RWPE1 (cell line): ENCODE measurements at regions not wholly inside any gene's neighbourhood (a gene's known extent, or its start where the extent isn't known, plus 50 kb on each side); places are given as distances from the start of the nearest gene placed in this dataset.
"Not testable (repeated sequence)": the region's sequence is repeated elsewhere in the genome, so short reads cannot be mapped to it uniquely, and the experiment has no call there.

Experiments used
- CTCF ChIA-PET: fragments of 350-600 bp; sonication (Branson Sonifier 250); formaldehyde crosslinking; extraction: SDS; loops from one replicate; lab custom pipeline; 2021; lab: Yijun Ruan, JAX
- POLR2A ChIA-PET: fragments of 400-600 bp; formaldehyde crosslinking; extraction: SDS; loops from one replicate; lab custom pipeline; 2020; ENCODE audit warnings: antibody characterized with exemption; ENCODE audit not compliant: low non-redundant PET; lab: Yijun Ruan, JAX
- DNase-seq: peaks from one replicate; pipeline ENCODE4 v3.0.0; 2012; ENCODE audit warnings: low spot score
- H3K27ac ChIP-seq: fragments of 450-650 bp; 2 replicates; pipeline ENCODE4 v1.5.1; 2017
- TF ChIP-seq, protein P1 (sequence below): fragments of 450-650 bp; conservative IDR thresholded peaks from 2 replicates; pipeline ENCODE4 v1.5.1; 2017; ENCODE audit warnings: low read depth, mild to moderate bottlenecking

DNA sequence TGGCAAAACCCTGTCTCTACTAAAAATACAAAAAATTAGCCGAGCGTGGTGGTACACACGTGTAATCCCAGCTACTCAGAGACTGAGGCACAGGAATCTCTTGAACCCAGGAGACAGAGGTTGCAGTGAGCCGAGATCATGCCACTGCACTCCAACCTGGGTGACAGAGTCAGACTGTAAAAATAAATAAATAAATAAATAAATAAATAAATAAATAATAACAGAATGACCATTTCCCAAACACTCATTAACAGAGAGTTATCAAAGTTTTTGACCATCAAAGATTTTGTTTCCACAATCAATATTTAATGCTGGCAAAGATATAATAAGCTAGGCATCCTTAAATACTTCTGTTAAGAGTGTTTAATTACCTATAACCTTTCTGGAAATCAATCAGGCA lies 299.4 kb downstream of the KCTD12 start:
- ChIA-PET POLR2A (no interaction called here), CTCF (no interaction called here)
- H3K27ac ChIP-seq: no peak overlapping the region
- TF ChIP-seq, protein P1, sequence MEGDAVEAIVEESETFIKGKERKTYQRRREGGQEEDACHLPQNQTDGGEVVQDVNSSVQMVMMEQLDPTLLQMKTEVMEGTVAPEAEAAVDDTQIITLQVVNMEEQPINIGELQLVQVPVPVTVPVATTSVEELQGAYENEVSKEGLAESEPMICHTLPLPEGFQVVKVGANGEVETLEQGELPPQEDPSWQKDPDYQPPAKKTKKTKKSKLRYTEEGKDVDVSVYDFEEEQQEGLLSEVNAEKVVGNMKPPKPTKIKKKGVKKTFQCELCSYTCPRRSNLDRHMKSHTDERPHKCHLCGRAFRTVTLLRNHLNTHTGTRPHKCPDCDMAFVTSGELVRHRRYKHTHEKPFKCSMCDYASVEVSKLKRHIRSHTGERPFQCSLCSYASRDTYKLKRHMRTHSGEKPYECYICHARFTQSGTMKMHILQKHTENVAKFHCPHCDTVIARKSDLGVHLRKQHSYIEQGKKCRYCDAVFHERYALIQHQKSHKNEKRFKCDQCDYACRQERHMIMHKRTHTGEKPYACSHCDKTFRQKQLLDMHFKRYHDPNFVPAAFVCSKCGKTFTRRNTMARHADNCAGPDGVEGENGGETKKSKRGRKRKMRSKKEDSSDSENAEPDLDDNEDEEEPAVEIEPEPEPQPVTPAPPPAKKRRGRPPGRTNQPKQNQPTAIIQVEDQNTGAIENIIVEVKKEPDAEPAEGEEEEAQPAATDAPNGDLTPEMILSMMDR: no peak
- DNase-seq: no peak

DNA sequence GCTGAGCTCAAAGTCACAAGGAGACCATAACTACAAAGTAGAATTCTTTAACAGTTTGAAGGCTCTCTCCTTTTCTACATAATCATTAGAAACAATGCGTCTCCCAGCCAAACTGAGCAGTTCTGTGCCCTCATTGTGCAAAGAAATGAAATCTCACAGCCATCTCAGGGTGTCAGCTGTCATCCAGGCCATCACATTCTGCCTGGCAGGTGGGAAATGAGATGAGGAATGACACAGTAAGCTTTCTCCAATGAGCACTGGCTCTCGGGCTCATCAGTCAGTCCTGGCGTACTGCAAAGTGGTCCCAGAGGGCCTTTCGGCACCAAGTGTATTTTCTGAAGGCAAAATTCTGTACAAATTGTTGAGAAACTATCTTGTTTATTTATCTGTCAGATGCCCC lies 306.5 kb downstream of the KCTD12 start:
- TF ChIP-seq, protein P1: no peak
- no peak for DNase-seq
- POLR2A ChIA-PET: no interaction called here
- CTCF ChIA-PET: no interaction called here
- H3K27ac ChIP-seq: no peak overlapping the region

DNA sequence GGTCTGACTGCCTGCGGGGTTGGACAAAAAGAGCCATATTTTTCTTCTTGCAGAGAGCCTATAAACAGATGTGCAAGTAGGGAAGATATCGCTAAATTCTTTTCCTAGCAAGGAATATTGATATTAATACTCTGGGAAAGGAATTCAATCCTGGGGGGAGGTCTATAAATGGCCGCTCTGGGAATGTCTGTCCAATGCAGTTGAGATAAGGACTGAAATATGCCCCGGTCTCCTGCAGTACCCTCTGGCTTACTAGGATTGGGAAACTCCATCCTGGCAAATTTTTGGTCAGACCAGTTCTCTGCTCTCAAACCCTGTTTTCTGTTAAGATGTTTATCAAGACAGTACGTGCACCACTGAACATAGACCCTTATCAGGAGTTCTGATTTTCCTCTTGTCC lies 310.6 kb downstream of the KCTD12 start:
- POLR2A ChIA-PET, DNase-seq, CTCF ChIA-PET, H3K27ac ChIP-seq: not testable (repeated sequence)

DNA sequence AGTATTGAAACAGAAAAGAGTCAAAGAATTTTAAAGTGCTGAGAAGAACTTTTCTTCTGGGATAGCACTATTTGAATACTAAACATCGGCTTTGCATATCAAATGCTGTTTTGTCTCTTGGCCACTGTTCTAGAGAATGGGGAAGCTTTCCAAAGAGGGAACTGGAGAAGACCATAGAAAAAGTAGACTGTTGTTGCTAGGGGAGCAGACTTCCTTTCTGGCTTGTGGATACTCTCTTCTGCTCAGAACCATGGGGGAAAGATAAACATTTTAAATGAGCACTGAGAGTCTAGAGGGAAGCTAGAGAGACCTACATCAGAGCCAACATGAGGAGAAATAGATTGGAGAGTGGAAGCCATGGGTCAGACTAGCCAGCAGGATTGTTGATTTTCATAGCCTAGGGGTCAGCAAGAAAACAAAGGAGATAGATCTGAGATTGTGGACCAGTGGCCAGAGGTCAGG lies 315.7 kb downstream of the KCTD12 start:
- ChIA-PET POLR2A (no interaction called here), CTCF (interaction anchor here (0.7 kb wide), 1 partner anchor 80 kb away, joined by 3 read pairs; no protein-coding TSS in a partner anchor)
- no peak for DNase-seq
- H3K27ac ChIP-seq: no peak overlapping the region
- TF ChIP-seq, protein P1: no peak

DNA sequence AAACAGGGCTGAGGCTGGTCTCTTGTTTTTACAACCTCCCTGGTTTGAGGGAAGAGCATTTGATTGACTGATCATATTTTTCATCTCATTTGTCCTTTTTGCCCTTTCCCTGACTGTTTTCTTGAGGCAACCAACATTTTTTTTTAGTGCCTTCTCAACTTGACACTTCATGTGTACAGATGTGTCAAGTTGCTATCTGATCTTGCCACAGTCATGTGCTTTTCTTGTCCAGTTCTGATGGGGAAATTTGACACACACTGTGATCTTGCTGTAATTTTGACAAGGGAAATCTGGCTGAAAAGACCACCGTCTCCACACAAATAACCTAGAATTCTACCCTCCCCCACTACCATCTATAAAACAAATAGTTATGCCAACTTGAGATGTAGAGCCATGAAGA lies 329.6 kb downstream of the KCTD12 start:
- TF ChIP-seq, protein P1: no peak
- ChIA-PET POLR2A (no interaction called here), CTCF (interaction anchor here (0.5 kb wide), 1 partner anchor 347 kb away, joined by 3 read pairs; no protein-coding TSS in a partner anchor)
- no peak for DNase-seq
- H3K27ac ChIP-seq: no peak overlapping the region

DNA sequence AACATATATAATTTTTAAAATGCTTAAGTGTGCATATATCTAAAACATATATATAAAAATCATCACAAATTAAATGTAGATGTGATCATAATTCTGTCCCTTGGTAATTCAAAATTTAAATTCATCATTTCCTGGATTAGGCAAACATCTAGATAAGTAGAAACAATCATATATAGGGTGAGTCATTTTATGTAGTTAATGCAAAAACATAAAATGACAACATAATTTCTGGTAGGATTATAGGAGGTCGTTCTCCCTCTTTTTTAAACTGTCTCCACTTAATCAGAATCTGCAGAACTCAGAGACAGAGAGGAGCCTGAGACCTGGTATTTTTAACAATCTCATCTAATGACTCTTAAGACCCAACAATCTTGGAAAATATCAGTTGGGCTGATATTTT lies 333.4 kb downstream of the KCTD12 start:
- DNase-seq: no peak
- TF ChIP-seq, protein P1: no peak
- no peak overlapping the region for H3K27ac ChIP-seq
- CTCF ChIA-PET: interaction anchor here (0.7 kb wide), 1 partner anchor 336 kb away, joined by 3 read pairs; no protein-coding TSS in a partner anchor
- POLR2A ChIA-PET: no interaction called here

DNA sequence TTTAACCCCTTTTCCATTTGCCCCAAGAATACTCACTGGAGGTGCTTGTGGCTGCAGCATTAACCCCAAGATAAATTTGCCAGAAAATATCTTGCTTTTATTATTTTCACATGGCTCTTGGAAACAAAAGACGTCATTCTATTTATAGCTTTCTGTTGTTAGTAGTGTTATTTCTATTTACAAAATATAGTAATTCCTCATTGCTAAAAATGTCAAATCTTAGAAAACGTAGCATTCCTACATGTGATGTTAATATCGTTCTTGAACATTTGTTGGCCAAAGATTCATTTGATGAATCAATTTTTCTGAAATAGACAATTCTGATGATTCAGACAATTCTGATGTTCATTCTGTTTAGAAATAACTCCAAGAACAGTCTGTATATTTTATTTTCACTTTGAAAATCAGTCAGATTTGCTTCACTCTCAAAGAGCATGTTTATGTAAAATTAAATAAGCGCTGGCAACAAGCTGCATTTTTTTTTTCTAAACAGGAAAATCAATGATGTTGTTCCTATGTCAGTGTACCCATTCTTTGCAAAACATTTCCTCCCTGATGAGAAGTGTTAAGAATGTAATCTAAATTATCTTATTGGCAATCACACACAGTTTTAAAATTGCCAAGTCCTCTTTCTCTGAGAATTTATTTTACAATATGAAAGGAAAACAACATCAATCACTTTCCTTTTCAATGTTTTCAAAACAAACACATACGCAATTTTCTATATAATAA lies 334.0 kb downstream of the KCTD12 start:
- TF ChIP-seq, protein P1: no peak
- CTCF ChIA-PET: interaction anchor here (0.7 kb wide), 1 partner anchor 30 kb away, joined by 3 read pairs; no protein-coding TSS in a partner anchor
- no peak overlapping the region for H3K27ac ChIP-seq
- POLR2A ChIA-PET: no interaction called here
- no peak for DNase-seq
